ENCODE measurements at regions not wholly inside any gene's neighbourhood (a gene's known extent, or its start where the extent isn't known, plus 50 kb on each side); places are given as distances from the start of the nearest gene placed in this dataset.

GRCh38 chr6:106766201-106766600, 136.8 kb downstream of the QRSL1 start:
- peaks cover 0 to 4% (median 0%) of the 10 kb centered on the region in 4 donors for H3K9me3 ChIP-seq (ENCODE audit: control insufficient read depth in 4 of 4, low read length in 3 of 4)
- no peak overlapping the region for H3K9ac ChIP-seq (ENCODE audit: low read depth in 1 of 2, low read length in 2 of 2)
- no peaks in the 10 kb centered on the region for H3K27me3 ChIP-seq (ENCODE audit: control insufficient read depth in 4 of 4, insufficient read depth in 4 of 4, low read length in 3 of 4)
- 71% methylated on average over 4 of the region's 4 CpGs for WGBS
- no peak overlapping the region for H3K4me3 ChIP-seq (ENCODE audit: low read depth in 1 of 3, low read length in 3 of 3)
- peak overlapping the region; percentile 80 to 82 for H3K27ac ChIP-seq (ENCODE audit: low read depth in 1 of 2, low read length in 2 of 2)
- no peak for DNase-seq (ENCODE audit: low spot score)
- peaks cover 6 to 42% (median 22%) of the 10 kb centered on the region in 4 donors for H3K4me1 ChIP-seq (ENCODE audit: control insufficient read depth in 4 of 4, insufficient read depth in 4 of 4, low read length in 3 of 4)
- H3K36me3 ChIP-seq (ENCODE audit: control insufficient read depth in 4 of 4, insufficient read depth in 3 of 4, low read depth in 1 of 4, low read length in 3 of 4), result peaks cover 0 to 14% (median 10%) of the 10 kb centered on the region in 4 donors
- TF ChIP-seq RAD21 (IDR thresholded peaks at IDR 0.05), result no peak
- TF ChIP-seq EGR1 (IDR thresholded peaks at IDR 0.05; ENCODE audit: low read depth in 2 of 2), result no peak

GRCh38 chr6:106765496-106765895, 136.1 kb downstream of the QRSL1 start:
- peaks cover 6 to 42% (median 22%) of the 10 kb centered on the region in 4 donors for H3K4me1 ChIP-seq (ENCODE audit: control insufficient read depth in 4 of 4, insufficient read depth in 4 of 4, low read length in 3 of 4)
- DNase-seq (ENCODE audit: low spot score), result no peak
- WGBS, result 95% methylated on average over 2 of the region's 2 CpGs
- peak overlapping the region; percentile 80 to 82 for H3K27ac ChIP-seq (ENCODE audit: low read depth in 1 of 2, low read length in 2 of 2)
- H3K36me3 ChIP-seq (ENCODE audit: control insufficient read depth in 4 of 4, insufficient read depth in 3 of 4, low read depth in 1 of 4, low read length in 3 of 4), result peaks cover 0 to 7% (median 4%) of the 10 kb centered on the region in 4 donors
- TF ChIP-seq ATF3 (IDR thresholded peaks at IDR 0.05), result no peak
- no peak for TF ChIP-seq HNF4A (conservative IDR thresholded peaks at IDR 0.05)
- TF ChIP-seq YY1 (IDR thresholded peaks at IDR 0.05), result no peak
- TF ChIP-seq CTCF (IDR thresholded peaks at IDR 0.05; ENCODE audit: low read depth, low read length, missing input control), result no peak
- no peak for TF ChIP-seq GABPA (IDR thresholded peaks at IDR 0.05 in 1 of 2, conservative IDR thresholded peaks at IDR 0.05 in 1 of 2)
- no peak for TF ChIP-seq TAF1 (conservative IDR thresholded peaks at IDR 0.05)
- H3K9ac ChIP-seq (ENCODE audit: low read depth in 1 of 2, low read length in 2 of 2), result no peak overlapping the region
- H3K4me3 ChIP-seq (ENCODE audit: low read depth in 1 of 3, low read length in 3 of 3), result no peak overlapping the region
- H3K9me3 ChIP-seq (ENCODE audit: control insufficient read depth in 4 of 4, low read length in 3 of 4), result peaks cover 0 to under 1% (median 0%) of the 10 kb centered on the region in 4 donors
- no peaks in the 10 kb centered on the region for H3K27me3 ChIP-seq (ENCODE audit: control insufficient read depth in 4 of 4, insufficient read depth in 4 of 4, low read length in 3 of 4)

- Histone ChIP-seq H3K27ac (ENCODE audit: low read depth in 1 of 2, low read length in 2 of 2) (peak overlapping the region; percentile 80 to 82), H3K27me3 (ENCODE audit: control insufficient read depth in 4 of 4, insufficient read depth in 4 of 4, low read length in 3 of 4) (no peaks in the 10 kb centered on the region), H3K9ac (ENCODE audit: low read depth in 1 of 2, low read length in 2 of 2) (peak overlapping the region in 1 of 2 donors; percentile 44), H3K4me3 (ENCODE audit: low read depth in 1 of 3, low read length in 3 of 3) (no peak overlapping the region), H3K36me3 (ENCODE audit: control insufficient read depth in 4 of 4, insufficient read depth in 3 of 4, low read depth in 1 of 4, low read length in 3 of 4) (peaks cover 0 to 4% (median 0%) of the 10 kb centered on the region in 4 donors), H3K9me3 (ENCODE audit: control insufficient read depth in 4 of 4, low read length in 3 of 4) (no peaks in the 10 kb centered on the region), H3K4me1 (ENCODE audit: control insufficient read depth in 4 of 4, insufficient read depth in 4 of 4, low read length in 3 of 4) (peaks cover 6 to 42% (median 22%) of the 10 kb centered on the region in 4 donors)
- no peak for DNase-seq (ENCODE audit: low spot score)
- 55% methylated on average over 2 of the region's 2 CpGs for WGBS
- TF ChIP-seq YY1 (IDR thresholded peaks at IDR 0.05) (peak; percentile 76), FOXA2 (IDR thresholded peaks at IDR 0.05) (peak; percentile 94), HNF4A (conservative IDR thresholded peaks at IDR 0.05) (peak; percentile 66), ZBTB33 (IDR thresholded peaks at IDR 0.05) (no peak), HNF4G (IDR thresholded peaks at IDR 0.05) (no peak), FOXA1 (IDR thresholded peaks at IDR 0.05) (peak; percentile 86), RAD21 (IDR thresholded peaks at IDR 0.05) (peak in 1 of 2 donors; percentile 55), ATF3 (IDR thresholded peaks at IDR 0.05) (no peak), SP1 (IDR thresholded peaks at IDR 0.05) (peak; percentile 46), CTCF (IDR thresholded peaks at IDR 0.05; ENCODE audit: low read depth, low read length, missing input control) (no peak), TAF1 (conservative IDR thresholded peaks at IDR 0.05) (no peak), NR2F2 (IDR thresholded peaks at IDR 0.05) (no peak), JUND (IDR thresholded peaks at IDR 0.05) (peak in 1 of 2 donors; percentile 46), REST (IDR thresholded peaks at IDR 0.05) (no peak)
Measured at GRCh38 chr6:106764353-106764980, 135.1 kb downstream of the QRSL1 start.
